A673 (cell line): ENCODE measurements at regions not wholly inside any gene's neighbourhood (a gene's known extent, or its start where the extent isn't known, plus 50 kb on each side); places are given as distances from the start of the nearest gene placed in this dataset.

Source experiments
- BruUV-seq: library from RNA; stranded (reverse); fragments of 400-500 nt; replicated peaks from 2 replicates; lab custom pipeline; 2021; lab: Mats Ljungman, UMichigan
- CTCF ChIA-PET: fragments of 300-600 bp; sonication (Branson Sonifier 250); formaldehyde crosslinking; loops from one replicate; lab custom pipeline; 2022; ENCODE audit warnings: antibody characterized with exemption; lab: Charles Lee
- POLR2A ChIA-PET: fragments of 300-600 bp; sonication (Branson Sonifier 250); formaldehyde crosslinking; loops from one replicate; lab custom pipeline; 2022; ENCODE audit warnings: antibody characterized with exemption; ENCODE audit not compliant: low non-redundant PET; lab: Charles Lee
- DNase-seq: peaks from one replicate; pipeline ENCODE4 v3.0.0-alpha.2; 2015; ENCODE audit warnings: low spot score
- H3K27ac ChIP-seq: fragments of 200-600 bp; sonication (generic); 2 replicates; pipeline ENCODE4 v1.5.1; 2016; ENCODE audit warnings: mixed run types, low read depth, mild to moderate bottlenecking, mixed read lengths, antibody characterized with exemption, low read length; ENCODE audit not compliant: poor library complexity, severe bottlenecking
- H3K27me3 ChIP-seq: fragments of 200-600 bp; sonication (generic); replicated peaks from 2 replicates; pipeline ENCODE4 v1.6.1; 2017; ENCODE audit warnings: mixed run types, low read depth, mild to moderate bottlenecking, mixed read lengths, antibody characterized with exemption, low read length; ENCODE audit not compliant: insufficient read depth, poor library complexity
- H3K36me3 ChIP-seq: fragments of 200-600 bp; sonication (generic); 2 replicates; pipeline ENCODE4 v1.6.1; 2016; ENCODE audit warnings: mixed run types, mild to moderate bottlenecking, mixed read lengths, antibody characterized with exemption, low read length; ENCODE audit not compliant: insufficient read depth, poor library complexity, severe bottlenecking
- H3K4me1 ChIP-seq: fragments of 200-600 bp; sonication (generic); 2 replicates; pipeline ENCODE4 v1.6.1; 2017; ENCODE audit warnings: mixed run types, mild to moderate bottlenecking, mixed read lengths, antibody characterized with exemption, low read length; ENCODE audit not compliant: insufficient read depth, poor library complexity, severe bottlenecking
- H3K4me3 ChIP-seq: fragments of 200-600 bp; sonication (generic); 2 replicates; pipeline ENCODE4 v1.5.1; 2016; ENCODE audit warnings: low read depth, mixed run types, mild to moderate bottlenecking, mixed read lengths, low read length; ENCODE audit not compliant: poor library complexity, severe bottlenecking
- H3K9me3 ChIP-seq: fragments of 200-600 bp; sonication (generic); 2 replicates; pipeline ENCODE4 v1.6.1; 2016; ENCODE audit warnings: mixed run types, low read depth, mild to moderate bottlenecking, mixed read lengths, antibody characterized with exemption, low read length; ENCODE audit not compliant: poor library complexity, severe bottlenecking
- EZH2 ChIP-seq: fragments of 200-600 bp; sonication (generic); IDR thresholded peaks from 2 replicates; pipeline ENCODE4 v1.6.1; 2017; ENCODE audit warnings: borderline replicate concordance, low read depth, mild to moderate bottlenecking, mixed read lengths, antibody characterized with exemption, low read length; ENCODE audit not compliant: poor library complexity, severe bottlenecking
- intact Hi-C: fragments of 100-400 bp; cut with micrococcal nuclease; formaldehyde crosslinking; loops from one replicate; pipeline ENCODE4 v1.10.0; 2022; ENCODE audit not compliant: unreplicated experiment
- TF ChIP-seq, protein P1 (sequence below): fragments of 300-800, 200-600 bp; sonication (generic); conservative IDR thresholded peaks from 2 replicates; pipeline ENCODE4 v1.5.1; 2017; ENCODE audit warnings: low read depth, mild to moderate bottlenecking, antibody characterized with exemption, low read length, moderate library complexity, mixed read lengths

DNA sequence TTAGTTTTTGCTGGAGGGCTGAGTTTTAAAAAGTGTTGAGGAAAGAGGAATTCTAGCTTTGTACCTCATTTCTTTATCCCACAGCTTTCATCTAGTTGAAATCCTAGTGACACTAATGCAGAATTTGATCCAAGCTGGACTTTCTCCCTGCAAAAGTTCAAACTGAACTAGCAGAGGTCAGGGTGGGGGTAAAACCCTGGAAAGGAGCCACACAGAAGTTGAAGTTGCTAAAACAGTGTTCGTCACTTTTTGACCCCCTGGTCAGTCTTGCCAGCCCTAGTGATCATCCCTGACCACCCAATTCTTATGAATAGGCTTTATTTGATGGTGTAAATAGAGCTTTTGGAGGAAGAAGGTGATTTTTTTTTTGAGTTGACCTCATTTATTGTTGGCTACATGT is 390.4 kb downstream of the TMEM38B start:
- H3K9me3 ChIP-seq: no peaks in the 10 kb centered on the region
- TF ChIP-seq, protein P1, sequence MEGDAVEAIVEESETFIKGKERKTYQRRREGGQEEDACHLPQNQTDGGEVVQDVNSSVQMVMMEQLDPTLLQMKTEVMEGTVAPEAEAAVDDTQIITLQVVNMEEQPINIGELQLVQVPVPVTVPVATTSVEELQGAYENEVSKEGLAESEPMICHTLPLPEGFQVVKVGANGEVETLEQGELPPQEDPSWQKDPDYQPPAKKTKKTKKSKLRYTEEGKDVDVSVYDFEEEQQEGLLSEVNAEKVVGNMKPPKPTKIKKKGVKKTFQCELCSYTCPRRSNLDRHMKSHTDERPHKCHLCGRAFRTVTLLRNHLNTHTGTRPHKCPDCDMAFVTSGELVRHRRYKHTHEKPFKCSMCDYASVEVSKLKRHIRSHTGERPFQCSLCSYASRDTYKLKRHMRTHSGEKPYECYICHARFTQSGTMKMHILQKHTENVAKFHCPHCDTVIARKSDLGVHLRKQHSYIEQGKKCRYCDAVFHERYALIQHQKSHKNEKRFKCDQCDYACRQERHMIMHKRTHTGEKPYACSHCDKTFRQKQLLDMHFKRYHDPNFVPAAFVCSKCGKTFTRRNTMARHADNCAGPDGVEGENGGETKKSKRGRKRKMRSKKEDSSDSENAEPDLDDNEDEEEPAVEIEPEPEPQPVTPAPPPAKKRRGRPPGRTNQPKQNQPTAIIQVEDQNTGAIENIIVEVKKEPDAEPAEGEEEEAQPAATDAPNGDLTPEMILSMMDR: no peak
- TF ChIP-seq EZH2: no peak
- no peak overlapping the region for H3K27ac ChIP-seq
- H3K36me3 ChIP-seq: no peaks in the 10 kb centered on the region
- H3K4me3 ChIP-seq: no peak overlapping the region
- BruUV-seq: no TSS peak
- intact Hi-C loops: no loop called here
- no peak for DNase-seq
- POLR2A ChIA-PET: no interaction called here
- no peaks in the 10 kb centered on the region for H3K4me1 ChIP-seq
- CTCF ChIA-PET: no interaction called here
- H3K27me3 ChIP-seq: no peaks in the 10 kb centered on the region

DNA sequence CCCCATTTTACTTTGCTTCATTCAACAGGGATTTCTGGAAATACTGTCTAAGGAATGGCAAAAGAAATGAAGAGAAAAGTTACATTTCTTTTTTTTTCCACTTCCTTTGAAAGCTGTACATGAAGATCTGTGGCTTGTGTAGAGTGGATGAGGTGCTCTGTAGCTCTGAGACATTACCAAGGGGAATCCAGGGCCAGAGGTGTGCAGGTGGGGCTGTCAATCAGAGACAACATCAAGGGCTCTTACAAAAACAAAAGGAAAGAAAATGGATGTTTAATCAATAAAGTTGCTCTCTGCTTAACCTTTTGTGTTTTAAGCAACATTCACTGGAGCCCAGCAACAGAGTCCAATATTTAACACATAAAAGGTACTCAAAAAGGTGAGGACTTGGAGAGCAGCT is 391.1 kb downstream of the TMEM38B start:
- no peaks in the 10 kb centered on the region for H3K27me3 ChIP-seq
- ChIA-PET CTCF (no interaction called here), POLR2A (no interaction called here)
- H3K4me3 ChIP-seq: no peak overlapping the region
- intact Hi-C loops: no loop called here
- no peaks in the 10 kb centered on the region for H3K9me3 ChIP-seq
- no peak for DNase-seq
- no peaks in the 10 kb centered on the region for H3K36me3 ChIP-seq
- no peaks in the 10 kb centered on the region for H3K4me1 ChIP-seq
- BruUV-seq: no TSS peak
- TF ChIP-seq, protein P1: no peak
- TF ChIP-seq EZH2: no peak
- no peak overlapping the region for H3K27ac ChIP-seq

DNA sequence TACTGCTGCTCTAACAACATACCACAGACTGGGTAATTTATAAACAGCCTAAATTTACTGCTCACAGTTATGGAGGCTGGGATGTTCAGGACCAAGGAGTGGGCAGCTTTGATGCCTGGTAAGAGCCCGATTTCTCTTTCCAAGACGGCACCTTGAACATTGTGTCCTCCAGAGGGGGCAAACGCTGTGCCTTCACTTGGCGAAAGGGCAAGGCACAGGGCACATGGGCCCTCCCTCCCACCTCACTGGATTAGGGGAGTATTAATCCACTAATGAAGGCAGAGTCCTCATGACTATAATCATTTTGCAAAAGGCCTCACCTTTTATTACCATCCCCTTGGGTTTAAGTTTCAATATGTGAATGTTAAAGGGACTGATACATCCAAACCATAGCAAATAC is 397.7 kb downstream of the TMEM38B start:
- Histone ChIP-seq H3K27me3 (no peaks in the 10 kb centered on the region), H3K4me1 (no peaks in the 10 kb centered on the region), H3K4me3 (no peak overlapping the region), H3K36me3 (no peaks in the 10 kb centered on the region), H3K9me3 (no peaks in the 10 kb centered on the region), H3K27ac (no peak overlapping the region)
- no peak for DNase-seq
- TF ChIP-seq, protein P1: no peak
- no peak for TF ChIP-seq EZH2
- CTCF ChIA-PET: no interaction called here
- intact Hi-C loops: no loop called here
- no TSS peak for BruUV-seq
- POLR2A ChIA-PET: no interaction called here
